ENCODE measurements at regions not wholly inside any gene's neighbourhood (a gene's known extent, or its start where the extent isn't known, plus 50 kb on each side); places are given as distances from the start of the nearest gene placed in this dataset.

DNA sequence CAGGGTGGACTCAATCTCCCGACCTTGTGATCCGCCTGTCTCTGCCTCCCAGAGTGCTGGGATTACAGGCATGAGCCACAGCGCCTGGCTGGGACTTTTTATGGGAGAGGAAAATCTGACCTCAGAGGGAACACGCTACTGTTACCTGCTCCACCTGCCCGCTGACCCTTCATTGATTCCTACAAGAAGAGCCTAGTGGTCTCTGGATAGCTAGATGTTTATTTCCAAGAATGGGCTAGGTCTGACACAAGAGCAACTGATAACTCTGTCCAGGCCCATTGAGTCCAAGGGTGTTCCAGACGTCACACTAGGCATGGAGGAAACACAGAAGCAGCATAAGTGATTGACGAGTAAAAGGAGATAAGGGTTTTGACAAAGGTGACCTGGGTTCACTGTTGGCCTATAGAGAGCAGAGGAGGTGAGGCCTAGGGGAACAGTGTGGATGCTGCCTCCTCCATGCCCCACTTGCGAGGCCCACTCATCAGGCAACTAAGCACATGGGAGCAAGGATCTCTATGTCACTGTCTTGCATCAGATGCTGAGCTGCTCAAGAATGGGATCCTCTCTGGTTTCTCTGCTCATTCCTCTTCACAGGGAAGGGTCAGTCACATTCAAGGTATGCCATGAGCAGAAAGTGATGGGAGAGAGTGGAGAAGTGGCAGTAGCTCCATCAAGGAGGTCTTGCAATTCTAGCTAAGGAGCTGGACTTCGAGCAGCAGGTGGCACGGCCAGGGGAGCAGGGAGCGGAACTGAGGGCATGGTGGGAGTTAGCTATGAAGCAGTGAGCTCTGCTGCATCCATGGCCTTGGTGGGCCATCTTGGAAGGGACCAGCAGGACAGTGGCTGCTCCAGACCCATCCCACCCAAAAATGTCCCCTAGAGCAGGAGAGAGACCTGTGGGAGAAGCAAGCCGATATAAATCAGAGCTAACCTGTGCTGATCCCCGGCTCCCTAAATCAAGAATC is 145.2 kb downstream of the WSCD1 start:
- no peak for DNase-seq (ENCODE audit: low read depth in 2 of 2)

- no peak for DNase-seq (ENCODE audit: low read depth in 2 of 2)
These were observed 143.7 kb downstream of the WSCD1 start for GRCh38 chr17:6213859-6214258.

DNA sequence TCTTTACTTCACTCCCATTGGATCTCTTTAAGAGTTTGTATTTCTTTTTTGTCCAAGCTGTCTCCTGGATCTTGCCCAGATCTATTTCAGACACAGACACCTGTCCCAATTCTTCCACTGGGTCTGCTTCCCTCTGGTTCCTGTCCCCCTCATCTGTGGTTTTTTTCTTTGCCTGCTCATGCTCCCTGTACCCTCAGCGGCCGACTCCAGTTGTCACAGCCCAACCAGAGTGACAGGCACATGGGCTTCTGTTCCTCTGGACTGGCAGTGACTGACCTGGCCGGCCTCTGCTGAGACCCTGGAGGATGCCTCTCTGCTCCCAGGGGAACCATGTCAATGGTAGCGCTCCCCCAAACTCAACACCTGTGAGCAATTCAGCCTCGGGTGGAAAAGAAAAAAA is 142.6 kb downstream of the WSCD1 start:
- DNase-seq (ENCODE audit: low read depth in 2 of 2), result no peak

GRCh38 chr17:6209829-6210228 is 139.7 kb downstream of the WSCD1 start:
- DNase-seq (ENCODE audit: low read depth in 2 of 2), result no peak

GRCh38 chr17:6208608-6209180 is 138.5 kb downstream of the WSCD1 start:
- DNase-seq (ENCODE audit: low read depth in 2 of 2), result no peak

DNA sequence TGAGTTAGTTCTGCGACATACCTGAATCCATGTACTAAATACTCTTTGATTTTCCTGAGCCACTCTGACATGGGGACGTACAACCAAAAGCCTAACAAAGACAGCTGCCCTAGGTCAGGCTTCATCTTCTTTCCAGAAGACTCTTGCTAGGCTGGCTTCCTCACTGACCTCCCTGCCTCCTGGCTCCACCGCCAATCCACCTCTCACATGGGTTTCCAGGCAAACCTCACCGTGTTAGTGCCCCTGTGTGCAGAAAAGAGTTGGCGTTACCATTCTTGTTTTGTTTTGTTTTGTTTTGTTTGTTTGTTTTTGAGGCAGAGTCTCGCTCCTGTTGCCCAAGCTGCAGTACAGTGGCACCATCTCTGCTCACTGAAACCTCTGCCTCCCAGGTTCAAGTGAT is 135.3 kb downstream of the WSCD1 start:
- DNase-seq (ENCODE audit: low read depth in 2 of 2), result no peak

DNA sequence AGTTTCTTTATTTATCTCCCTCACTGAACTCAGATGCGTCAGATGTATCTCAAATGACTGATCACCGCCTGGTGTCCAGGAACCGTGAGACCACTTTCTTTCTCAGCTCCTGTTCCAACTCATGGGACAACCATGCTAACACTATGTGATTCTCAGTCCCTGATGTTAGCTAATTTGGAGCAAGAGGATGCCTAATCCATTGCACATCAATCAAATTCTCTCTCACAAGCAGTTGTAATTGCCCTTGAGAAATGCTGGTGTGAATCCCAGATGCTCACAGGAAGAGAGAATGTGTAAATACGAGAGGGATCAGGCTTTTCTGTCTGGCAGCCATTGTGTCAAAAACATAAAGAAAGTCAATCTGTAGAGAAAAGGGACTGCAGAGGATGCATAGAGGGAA is 134.9 kb downstream of the WSCD1 start:
- DNase-seq (ENCODE audit: low read depth in 2 of 2), result no peak

- no peak for DNase-seq (ENCODE audit: low read depth in 2 of 2)
These were observed 134.1 kb downstream of the WSCD1 start for GRCh38 chr17:6204203-6204722.

GRCh38 chr17:6196355-6196754 is 126.2 kb downstream of the WSCD1 start:
- no peak for DNase-seq (ENCODE audit: low read depth in 2 of 2)

DNA sequence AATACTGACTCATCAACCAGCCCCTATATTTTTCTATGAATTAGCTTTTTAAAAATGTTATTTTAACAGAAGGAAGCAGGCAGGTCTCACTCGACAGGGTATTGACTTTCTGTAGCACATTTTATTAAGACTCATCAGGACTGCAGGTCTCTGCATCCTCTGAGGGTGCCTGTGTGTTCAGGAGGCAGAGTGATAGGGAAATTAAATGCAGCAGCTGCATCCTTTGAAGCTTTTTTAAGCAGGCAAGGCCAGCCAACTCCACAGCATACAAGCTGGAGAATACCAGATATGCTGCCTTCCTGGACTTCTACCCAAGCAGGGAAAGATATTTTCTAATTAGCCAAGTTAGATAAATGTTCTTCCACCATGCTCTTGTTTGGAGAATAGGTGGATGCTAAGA is 124.9 kb downstream of the WSCD1 start:
- DNase-seq (ENCODE audit: low read depth in 2 of 2), result no peak

DNA sequence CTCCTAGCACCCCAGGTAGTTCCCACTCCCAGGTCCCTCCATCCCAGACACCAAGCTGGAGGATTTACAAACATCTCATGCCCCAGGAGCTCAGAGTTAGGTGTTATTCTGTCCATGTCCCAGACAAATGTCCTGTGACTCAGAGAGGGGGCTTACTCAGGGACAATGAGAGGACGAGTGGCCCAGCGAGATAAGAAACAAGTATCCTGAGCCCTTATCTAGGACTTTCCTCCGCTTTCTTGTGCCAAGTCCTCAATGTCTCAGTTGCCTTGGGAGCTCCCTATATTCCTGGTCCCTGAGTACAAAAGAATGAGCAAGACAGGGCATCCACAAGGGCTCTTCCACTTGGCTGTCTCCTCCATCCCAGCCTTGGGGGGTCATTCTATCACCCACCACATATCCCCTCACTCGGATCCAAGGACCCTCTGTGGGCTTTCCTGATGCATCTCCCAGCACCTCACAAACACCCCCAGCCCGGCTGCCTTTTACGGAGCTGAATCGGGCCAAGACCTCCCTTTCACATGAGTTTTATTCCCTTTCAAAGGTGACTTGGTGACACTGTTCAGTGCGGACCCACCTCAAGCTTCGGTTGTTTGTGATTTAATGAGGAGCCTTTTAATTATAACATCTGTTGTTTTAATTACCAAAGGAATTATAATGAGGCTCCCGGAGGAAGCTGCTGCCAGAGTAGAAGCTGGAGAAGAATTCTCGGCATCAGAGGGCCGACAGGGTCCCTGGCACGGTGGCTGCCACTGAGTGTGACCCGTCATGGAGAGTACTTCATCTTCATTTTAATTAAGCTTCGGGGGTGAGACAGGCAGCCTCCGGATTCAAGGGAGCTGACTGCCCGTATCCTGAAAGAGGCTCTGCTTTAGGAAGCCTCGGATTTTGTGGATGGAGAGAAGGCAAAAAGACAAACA is 121.5 kb downstream of the WSCD1 start:
- DNase-seq (ENCODE audit: low read depth in 2 of 2), result no peak

- DNase-seq (ENCODE audit: low read depth in 2 of 2), result no peak
These were observed 117.7 kb downstream of the WSCD1 start for GRCh38 chr17:6187836-6188235.

DNA sequence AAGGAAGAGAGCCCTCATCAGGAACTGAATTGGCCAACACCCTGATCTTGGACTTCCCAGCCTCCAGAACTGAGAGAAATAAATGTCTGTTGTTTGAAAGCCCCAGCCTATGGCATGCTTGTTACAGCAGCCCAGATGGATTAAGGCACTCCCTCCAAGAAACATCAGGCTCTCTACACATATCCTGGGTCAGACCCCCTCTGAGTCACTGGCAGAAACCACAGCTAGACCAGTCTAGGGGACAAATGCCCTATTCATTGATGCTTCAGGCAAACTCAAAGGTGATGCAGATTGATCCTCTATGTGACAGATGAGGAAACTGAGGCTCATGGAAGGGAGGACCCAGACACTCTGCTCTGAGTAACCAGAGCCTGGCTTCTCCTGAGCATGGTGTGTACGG is 116.8 kb downstream of the WSCD1 start:
- no peak for DNase-seq (ENCODE audit: low read depth in 2 of 2)

GRCh38 chr17:6184508-6184907 is 114.3 kb downstream of the WSCD1 start:
- no peak for DNase-seq (ENCODE audit: low read depth in 2 of 2)

GRCh38 chr17:6179017-6179416 is 108.8 kb downstream of the WSCD1 start:
- no peak for DNase-seq (ENCODE audit: low read depth in 2 of 2)

GRCh38 chr17:6177941-6178694 is 107.9 kb downstream of the WSCD1 start:
- no peak for DNase-seq (ENCODE audit: low read depth in 2 of 2)

Measured in fibroblast of skin of left quadriceps (primary cell).